GM12875 (cell line): ENCODE measurements at regions not wholly inside any gene's neighbourhood (a gene's known extent, or its start where the extent isn't known, plus 50 kb on each side); places are given as distances from the start of the nearest gene placed in this dataset.
A peak's percentile ranks its signal among the peaks of the same experiment; 100 is the strongest.

Experiments used
- H3K4me3 ChIP-seq: one replicate; pipeline ENCODE4 v1.5.1; 2011; ENCODE audit warnings: low read depth, low read length, control low read depth
- TF ChIP-seq, protein P1 (sequence below): IDR thresholded peaks from 2 replicates; pipeline ENCODE4 v1.5.1; 2011; ENCODE audit warnings: low read depth, mild to moderate bottlenecking, control low read depth, inconsistent platforms, low read length, moderate library complexity, borderline replicate concordance; ENCODE audit not compliant: insufficient read depth

DNA sequence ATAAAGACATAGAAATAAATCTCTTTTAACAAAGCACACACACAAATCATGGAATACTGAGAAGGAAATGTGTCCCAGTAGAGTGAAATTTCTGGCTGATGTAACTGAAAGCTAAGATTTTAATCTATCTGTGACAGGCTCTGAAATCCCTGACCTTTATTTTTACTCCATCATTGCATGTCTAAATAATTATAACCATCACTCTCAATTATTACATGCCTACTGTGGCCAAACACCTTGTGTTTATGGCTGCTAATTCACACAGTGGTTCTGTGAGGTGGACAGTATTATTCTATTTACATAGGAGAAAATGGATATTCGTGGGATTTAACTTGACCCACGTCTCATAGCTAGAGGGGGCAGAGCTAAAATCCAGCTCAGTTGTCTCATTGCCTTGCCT, 438.1 kb downstream of the TLL1 start:
- TF ChIP-seq, protein P1, sequence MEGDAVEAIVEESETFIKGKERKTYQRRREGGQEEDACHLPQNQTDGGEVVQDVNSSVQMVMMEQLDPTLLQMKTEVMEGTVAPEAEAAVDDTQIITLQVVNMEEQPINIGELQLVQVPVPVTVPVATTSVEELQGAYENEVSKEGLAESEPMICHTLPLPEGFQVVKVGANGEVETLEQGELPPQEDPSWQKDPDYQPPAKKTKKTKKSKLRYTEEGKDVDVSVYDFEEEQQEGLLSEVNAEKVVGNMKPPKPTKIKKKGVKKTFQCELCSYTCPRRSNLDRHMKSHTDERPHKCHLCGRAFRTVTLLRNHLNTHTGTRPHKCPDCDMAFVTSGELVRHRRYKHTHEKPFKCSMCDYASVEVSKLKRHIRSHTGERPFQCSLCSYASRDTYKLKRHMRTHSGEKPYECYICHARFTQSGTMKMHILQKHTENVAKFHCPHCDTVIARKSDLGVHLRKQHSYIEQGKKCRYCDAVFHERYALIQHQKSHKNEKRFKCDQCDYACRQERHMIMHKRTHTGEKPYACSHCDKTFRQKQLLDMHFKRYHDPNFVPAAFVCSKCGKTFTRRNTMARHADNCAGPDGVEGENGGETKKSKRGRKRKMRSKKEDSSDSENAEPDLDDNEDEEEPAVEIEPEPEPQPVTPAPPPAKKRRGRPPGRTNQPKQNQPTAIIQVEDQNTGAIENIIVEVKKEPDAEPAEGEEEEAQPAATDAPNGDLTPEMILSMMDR = no peak
- H3K4me3 ChIP-seq = no peak overlapping the region

DNA sequence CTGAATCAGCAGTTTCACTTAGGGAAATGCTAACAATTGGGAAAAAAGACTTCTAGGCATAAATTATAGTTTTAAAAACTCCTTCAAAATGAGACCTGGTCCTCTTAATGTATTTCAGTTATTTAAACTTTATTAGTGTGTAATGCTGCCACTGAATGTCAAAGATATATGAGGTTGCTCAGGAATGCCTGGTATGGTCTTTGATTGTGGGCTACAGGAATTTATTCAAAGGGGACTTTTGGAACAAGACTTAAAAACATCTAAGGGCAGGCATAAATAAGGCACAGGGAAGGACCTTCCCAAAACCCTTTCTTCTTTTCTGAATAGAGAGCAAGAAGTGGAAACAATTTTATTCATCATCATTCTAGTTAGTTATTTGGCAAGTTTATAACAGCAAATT, 439.1 kb downstream of the TLL1 start:
- TF ChIP-seq, protein P1 = no peak
- H3K4me3 ChIP-seq = no peak overlapping the region

DNA sequence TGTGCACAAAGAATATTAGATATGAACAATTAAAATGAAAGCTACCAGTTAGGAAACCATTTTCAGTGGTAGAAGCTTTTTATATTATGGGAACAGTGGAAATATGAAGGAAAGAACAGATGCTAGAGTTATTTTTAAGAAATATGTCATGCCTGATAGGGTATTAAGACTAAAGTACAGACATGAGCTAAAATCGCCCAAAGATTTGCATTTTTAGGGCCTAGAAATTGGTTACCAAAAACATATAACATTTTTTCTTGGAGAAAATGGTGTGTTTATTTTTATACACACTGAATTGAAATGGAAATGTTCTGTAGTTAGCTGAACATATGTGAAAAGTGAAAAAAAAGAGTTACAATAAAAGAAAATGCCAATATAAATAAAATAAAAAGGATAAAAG, 441.9 kb downstream of the TLL1 start:
- no peak overlapping the region for H3K4me3 ChIP-seq
- TF ChIP-seq, protein P1 = no peak

DNA sequence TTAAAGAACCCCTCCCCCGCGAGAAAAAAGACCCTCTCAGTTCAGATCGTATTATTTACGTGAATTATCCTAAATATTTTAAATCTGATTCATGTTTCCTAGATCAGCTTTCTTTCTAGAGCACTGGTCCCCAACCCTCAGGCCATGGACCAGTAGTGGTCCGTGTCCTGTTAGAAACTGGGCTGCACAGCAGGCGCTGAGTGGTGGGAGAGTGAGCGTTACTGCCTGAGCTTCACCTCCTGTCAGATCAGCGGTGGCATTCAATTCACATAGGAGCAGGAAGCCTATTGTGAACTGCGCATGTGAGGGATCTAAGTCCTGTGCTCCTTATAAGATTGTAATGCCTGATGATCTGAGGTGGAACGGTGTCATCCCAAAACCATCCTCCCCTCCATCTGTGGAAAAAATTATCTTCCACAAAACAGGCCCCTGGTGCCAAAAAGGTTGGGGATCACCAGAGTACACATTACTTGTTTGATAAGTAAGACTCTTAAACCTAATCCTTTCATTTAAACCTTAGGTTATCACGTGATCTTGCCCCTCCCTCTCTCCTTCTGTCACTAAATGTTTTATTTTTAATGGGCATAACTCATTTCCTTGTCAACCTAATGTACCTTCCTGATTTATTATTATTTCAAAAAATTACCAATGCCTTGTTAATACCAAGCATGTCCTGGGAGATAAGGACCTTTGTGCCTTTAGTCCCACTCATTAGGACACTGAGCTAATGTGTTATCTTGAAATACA, 442.9 kb downstream of the TLL1 start:
- TF ChIP-seq, protein P1 = no peak
- H3K4me3 ChIP-seq = no peak overlapping the region

DNA sequence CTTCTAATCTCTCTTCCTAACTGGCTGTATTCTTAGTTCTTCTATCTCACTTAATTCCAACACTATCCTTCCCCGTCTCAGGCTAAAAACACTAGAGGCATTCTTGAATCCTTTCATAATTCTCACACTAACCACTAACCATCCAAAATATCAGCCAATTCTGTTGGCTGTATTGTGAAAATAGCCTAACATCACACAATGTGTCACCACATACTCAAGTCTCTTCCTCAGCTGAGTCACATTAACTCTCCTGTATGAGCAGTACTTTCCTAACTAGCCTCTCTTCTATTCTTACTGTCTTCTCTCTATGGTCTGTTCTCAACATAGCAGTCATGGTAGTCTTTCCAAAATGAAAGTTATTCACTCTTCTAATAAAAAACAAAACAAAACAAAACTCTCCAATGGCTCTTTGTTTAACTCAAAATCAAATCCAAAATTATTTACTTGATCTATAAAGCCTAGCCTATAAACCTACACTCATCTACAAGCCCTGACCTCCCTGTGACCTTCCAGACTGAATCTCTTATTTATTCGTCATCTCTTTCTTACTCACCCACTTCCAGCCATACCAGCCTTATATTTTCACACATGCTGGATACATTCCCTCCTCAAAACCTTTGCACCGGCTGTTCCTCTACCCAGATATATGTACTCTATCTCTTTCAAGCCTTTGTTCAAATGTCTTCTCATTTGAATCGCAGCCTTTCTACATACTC, 445.9 kb downstream of the TLL1 start:
- H3K4me3 ChIP-seq = no peak overlapping the region
- TF ChIP-seq, protein P1 = no peak

DNA sequence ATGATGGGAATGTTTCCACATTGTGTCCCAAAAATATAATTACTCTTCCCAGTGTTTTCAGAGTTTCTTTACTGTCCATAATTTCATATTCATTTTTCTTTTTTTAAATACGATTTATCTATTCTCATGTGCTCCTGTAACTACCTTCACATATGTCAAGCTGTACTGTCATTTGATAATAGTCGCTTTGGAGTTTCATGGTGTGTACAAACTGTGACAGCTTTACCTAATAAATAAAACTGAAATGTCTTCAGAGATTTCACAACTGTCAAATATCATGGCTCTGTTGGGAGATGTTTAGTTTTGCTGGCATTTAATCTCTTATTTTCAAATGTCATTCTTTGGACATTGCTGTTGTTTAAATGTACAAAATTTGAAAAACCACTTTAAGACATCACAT, 450.2 kb downstream of the TLL1 start:
- TF ChIP-seq, protein P1 = no peak
- no peak overlapping the region for H3K4me3 ChIP-seq

DNA sequence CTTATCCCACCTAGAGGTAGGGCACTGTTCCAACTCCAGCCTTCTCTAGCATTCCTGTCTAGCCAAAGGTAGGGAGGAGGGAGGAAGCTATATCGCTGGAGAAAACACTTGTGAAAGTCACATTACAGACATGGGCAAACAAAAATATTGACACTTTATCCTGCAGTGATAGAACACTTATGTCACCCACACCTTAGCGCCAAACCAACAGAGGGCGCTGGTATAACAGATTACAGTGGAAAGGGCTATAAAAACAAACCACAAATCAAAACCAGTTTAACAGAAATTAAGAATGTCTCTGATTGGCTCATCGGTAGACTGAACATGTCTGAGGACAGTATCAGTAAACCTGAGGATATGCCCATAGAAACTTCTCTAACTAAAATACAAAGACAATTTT, 451.3 kb downstream of the TLL1 start:
- TF ChIP-seq, protein P1 = peak; percentile 42; the same call in 1 of the 2 replicates
- H3K4me3 ChIP-seq = no peak overlapping the region
